Activated T-cell treated with anti-CD3 and anti-CD28 coated beads, Interleukin-2, amount 50 U/mL, for 72 hours (primary cell): ENCODE measurements at regions not wholly inside any gene's neighbourhood (a gene's known extent, or its start where the extent isn't known, plus 50 kb on each side); places are given as distances from the start of the nearest gene placed in this dataset.
"Not testable (repeated sequence)": the region's sequence is repeated elsewhere in the genome, so short reads cannot be mapped to it uniquely, and the experiment has no call there.

Source experiments
- ATAC-seq, 2 donors: fragments of 150-1000 bp; cut with Tn5 transposase; replicated peaks in 1 of 2; 2 replicates each; pipeline ENCODE4 v1.10.0; 2021; ENCODE audit warnings: moderate library complexity in 2 of 2, mild to moderate bottlenecking in 1 of 2
- DNase-seq, 2 donors: peaks; one replicate each; pipeline ENCODE4 v3.0.0; 2021 to 2022; ENCODE audit warnings: mixed read lengths in 1 of 2
- H3K27ac Mint-ChIP-seq: one replicate; pipeline ENCODE4 v1.8.0; 2022; ENCODE audit warnings: mild to moderate bottlenecking, moderate library complexity, mixed read lengths
- H3K27me3 Mint-ChIP-seq: one replicate; pipeline ENCODE4 v1.8.0; 2022; ENCODE audit warnings: low read depth, mixed read lengths
- H3K36me3 Mint-ChIP-seq, 2 donors: one replicate each; pipeline ENCODE4 v1.8.0; 2022; ENCODE audit warnings: mixed read lengths in 2 of 2, mild to moderate bottlenecking in 1 of 2; ENCODE audit not compliant: insufficient read depth in 2 of 2
- H3K4me1 Mint-ChIP-seq: one replicate; pipeline ENCODE4 v1.8.0; 2022; ENCODE audit warnings: low read depth, mixed read lengths
- H3K4me3 Mint-ChIP-seq, 2 donors: one replicate each; pipeline ENCODE4 v1.8.0; 2022; ENCODE audit warnings: mild to moderate bottlenecking in 2 of 2, mixed read lengths in 2 of 2, moderate library complexity in 2 of 2
- H3K9me3 Mint-ChIP-seq, 2 donors: one replicate each; pipeline ENCODE4 v1.8.0; 2022; ENCODE audit warnings: mixed read lengths in 2 of 2

DNA sequence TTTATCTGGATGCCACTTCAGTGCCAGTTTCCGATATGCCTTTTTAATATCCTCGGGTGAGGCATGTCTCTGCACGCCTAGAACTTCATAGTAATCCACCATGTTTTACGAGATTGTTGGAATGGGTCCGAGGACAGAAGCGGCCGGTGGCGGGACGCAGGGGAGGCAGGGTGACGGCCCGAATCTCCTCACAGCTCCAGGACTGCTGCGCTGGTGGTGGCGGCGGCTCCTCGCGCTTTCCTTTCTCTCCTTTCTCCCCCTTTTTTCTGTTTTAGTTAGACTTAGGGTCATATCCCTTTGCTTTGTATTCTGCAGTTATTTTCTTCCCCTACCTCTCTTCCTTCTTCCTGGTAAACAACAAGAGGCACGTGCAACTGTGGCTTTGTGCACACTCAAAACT, 645.8 kb downstream of the ETS1 start:
- H3K4me1 Mint-ChIP-seq: peaks cover 17% of the 10 kb centered on the region
- ATAC-seq: peak in 1 of 2 donors; percentile 44
- H3K27ac Mint-ChIP-seq, H3K4me3 Mint-ChIP-seq, H3K36me3 Mint-ChIP-seq, H3K9me3 Mint-ChIP-seq, DNase-seq: not testable (repeated sequence)
- peaks cover 39% of the 10 kb centered on the region for H3K27me3 Mint-ChIP-seq

DNA sequence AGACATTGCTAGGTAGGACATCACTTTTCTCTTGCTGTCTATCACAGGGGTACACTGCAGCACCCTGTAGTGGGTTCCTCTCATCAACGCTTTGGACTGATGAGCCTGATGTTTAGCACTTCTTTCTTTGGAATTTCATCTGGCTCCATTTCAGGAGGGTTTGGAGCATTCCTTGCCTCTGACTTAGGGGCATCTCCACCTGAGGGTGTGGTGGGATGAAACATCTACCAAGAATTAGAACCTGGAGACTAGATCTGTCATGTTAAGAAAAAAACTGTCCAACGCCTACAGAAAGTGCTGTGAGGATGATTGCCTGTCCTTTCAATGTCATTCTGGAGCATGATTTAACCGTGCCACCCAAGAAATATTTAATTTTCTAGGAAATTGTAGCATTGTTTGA, 648.4 kb downstream of the ETS1 start:
- Mint-ChIP-seq H3K4me3 (no peak overlapping the region), H3K9me3 (peaks cover 0 to 2% of the 10 kb centered on the region in 2 donors), H3K27ac (no peak overlapping the region), H3K4me1 (peaks cover 13% of the 10 kb centered on the region), H3K36me3 (peaks cover 1 to 3% of the 10 kb centered on the region in 2 donors), H3K27me3 (peaks cover 46% of the 10 kb centered on the region)
- DNase-seq (no peak), ATAC-seq (no peak)

DNA sequence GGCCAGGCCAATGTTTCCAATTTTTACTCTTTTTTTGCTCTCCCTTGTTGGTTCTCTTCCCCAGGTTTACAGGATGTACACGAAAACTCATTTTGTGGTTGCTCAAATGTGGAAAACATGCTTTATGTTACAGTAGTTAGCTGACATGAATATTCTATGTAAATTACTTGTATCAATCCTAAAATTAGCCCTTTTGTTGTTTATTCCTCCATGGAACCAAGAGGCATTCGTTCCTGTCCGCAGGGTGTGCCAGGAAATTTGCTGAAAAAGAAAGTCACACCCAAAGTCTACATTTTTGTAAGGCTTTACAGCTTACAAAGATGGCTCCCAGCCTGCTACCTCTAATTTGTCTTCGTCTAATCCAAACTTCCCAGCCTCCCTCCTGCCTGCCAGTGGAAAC, 652.3 kb downstream of the ETS1 start:
- no peak overlapping the region for H3K27ac Mint-ChIP-seq
- H3K9me3 Mint-ChIP-seq: no peaks in the 10 kb centered on the region
- no peaks in the 10 kb centered on the region for H3K4me1 Mint-ChIP-seq
- DNase-seq (no peak), ATAC-seq (no peak)
- peaks cover 20% of the 10 kb centered on the region for H3K27me3 Mint-ChIP-seq
- no peaks in the 10 kb centered on the region for H3K36me3 Mint-ChIP-seq
- no peak overlapping the region for H3K4me3 Mint-ChIP-seq

DNA sequence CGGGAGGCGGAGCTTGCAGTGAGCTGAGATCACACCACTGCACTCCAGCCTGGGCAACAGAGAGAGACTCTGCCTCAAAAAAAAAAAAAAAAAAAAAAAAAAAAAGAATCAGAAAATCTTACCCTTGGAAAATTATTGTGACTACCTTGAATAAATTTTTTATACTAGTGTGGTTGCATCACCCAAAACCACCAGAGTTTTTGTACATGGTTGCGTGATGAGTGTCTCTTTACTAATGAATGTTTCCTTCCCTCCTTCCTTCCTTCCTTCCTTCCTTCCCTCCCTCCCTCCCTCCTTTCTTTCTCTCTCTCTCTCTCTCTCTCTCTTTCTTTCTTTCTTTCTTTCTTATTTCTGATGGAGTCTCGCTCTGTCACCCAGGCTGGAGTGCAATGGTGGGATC, 653.4 kb downstream of the ETS1 start:
- H3K27me3 Mint-ChIP-seq: peaks cover 23% of the 10 kb centered on the region
- H3K4me3 Mint-ChIP-seq, H3K9me3 Mint-ChIP-seq, H3K27ac Mint-ChIP-seq, DNase-seq, ATAC-seq, H3K36me3 Mint-ChIP-seq, H3K4me1 Mint-ChIP-seq: not testable (repeated sequence)

DNA sequence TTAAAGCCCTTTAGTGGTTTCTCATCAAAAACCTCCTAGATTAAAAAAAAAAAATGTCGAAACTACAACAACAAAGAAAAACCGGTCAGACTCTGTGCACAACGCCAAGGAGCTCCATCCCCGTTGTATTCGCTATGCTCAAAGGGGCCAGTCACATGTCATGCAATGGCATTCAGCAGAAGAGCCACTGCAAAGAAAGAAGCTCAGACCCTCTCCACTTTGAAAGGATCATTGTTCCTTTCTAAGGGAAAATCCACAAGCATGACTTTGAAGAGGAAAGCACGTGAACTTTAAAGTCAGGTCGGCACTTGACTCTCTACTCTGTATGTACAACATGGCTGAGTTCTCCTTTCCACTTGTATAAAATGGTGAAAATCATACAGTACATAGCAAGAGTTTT, 655.6 kb downstream of the ETS1 start:
- H3K36me3 Mint-ChIP-seq: no peaks in the 10 kb centered on the region

DNA sequence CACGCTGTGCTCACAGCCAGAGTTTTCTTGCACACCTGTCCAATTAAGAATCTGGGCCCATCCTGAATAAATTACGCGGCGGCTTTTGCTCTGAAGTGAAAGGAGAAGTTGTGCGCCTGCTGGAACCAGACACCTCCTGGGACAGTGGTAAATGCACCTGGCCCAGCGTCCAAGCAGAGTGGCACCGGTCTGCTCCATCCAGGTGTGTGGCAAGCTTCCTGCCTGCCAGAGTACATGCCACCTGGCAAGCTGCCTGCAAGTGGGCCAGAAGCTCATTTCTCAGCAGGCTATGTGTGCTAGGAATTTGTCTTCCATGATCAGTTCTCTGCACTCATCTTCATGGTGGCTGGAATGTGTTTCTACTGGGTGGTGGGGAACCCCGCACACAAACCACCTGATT, 660.6 kb downstream of the ETS1 start:
- Mint-ChIP-seq H3K27me3 (peaks cover 35% of the 10 kb centered on the region), H3K4me1 (no peaks in the 10 kb centered on the region), H3K4me3 (no peak overlapping the region), H3K36me3 (no peaks in the 10 kb centered on the region), H3K9me3 (peaks cover 0 to 3% of the 10 kb centered on the region in 2 donors), H3K27ac (no peak overlapping the region)
- DNase-seq (no peak), ATAC-seq (no peak)

More for the DNA sequence above, 655.6 kb downstream of the ETS1 start:
- ATAC-seq (no peak), DNase-seq (no peak)
- no peak overlapping the region for H3K27ac Mint-ChIP-seq
- H3K4me3 Mint-ChIP-seq: no peak overlapping the region
- peaks cover 23% of the 10 kb centered on the region for H3K27me3 Mint-ChIP-seq
- no peaks in the 10 kb centered on the region for H3K9me3 Mint-ChIP-seq
- no peaks in the 10 kb centered on the region for H3K4me1 Mint-ChIP-seq

DNA sequence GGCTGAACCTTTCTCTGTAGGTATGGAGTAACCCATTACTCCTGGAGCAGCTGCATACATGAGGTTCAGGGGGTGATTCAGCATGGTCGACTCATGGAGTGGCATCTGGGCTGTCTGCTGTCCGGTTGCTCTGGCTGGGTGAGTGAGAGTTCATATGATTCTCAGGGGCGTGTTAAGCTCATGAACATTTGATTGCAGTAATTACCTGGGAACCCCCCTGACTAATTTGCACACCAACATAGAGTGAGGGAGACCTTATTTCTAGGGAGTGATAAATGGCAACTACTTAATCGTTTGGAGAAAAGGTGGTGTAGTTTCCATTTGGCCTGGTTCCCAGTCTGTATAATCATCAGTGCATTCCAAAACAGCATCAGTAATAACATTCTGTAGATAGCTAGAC, 661.9 kb downstream of the ETS1 start:
- Mint-ChIP-seq H3K4me1 (no peaks in the 10 kb centered on the region), H3K36me3 (peaks cover 2 to 3% of the 10 kb centered on the region in 2 donors), H3K27ac (no peak overlapping the region), H3K27me3 (peaks cover 39% of the 10 kb centered on the region), H3K9me3 (peaks cover 5 to 6% of the 10 kb centered on the region in 2 donors), H3K4me3 (no peak overlapping the region)
- no peak for DNase-seq
- ATAC-seq: no peak

DNA sequence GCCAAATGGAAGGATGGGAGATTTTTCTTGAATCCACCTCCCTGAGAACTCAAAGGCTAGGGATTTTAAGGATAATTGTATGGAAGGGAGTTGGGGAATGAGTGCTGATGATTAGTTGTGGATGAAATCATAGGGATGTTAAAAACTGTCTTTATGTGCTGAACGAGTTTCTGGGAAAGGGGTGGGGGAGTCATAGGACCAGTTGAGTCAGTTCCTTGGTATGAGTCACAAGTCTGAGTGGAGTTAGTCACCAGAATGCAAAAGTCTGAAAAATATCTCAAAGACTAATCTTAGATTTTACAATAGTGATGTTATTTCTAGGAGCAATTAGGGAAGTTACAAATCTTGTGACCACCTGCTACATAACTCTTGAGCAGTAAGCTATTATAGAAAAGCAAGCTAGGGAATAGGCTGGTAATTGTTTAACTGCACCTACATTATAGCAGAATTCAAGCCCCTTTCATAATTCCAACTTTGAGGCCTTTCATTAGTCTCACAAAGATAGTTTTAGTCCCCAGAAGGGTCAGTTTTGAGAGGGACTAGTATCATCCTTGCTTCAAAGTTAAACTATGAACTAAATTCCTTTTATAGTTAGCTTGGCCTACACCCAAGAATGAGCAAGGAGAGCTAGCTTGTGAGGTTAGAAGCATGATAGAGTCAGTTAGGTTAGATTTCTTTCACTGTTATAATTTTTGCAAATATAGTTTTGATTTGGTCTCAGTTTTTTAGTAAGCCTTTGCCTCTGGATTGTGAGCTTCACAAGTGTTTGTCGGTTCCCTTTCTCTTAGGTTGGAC, 668.0 kb downstream of the ETS1 start:
- peaks cover 47% of the 10 kb centered on the region for H3K27me3 Mint-ChIP-seq
- H3K27ac Mint-ChIP-seq: peak overlapping the region; percentile 86
- H3K4me1 Mint-ChIP-seq: peaks cover 7% of the 10 kb centered on the region
- H3K36me3 Mint-ChIP-seq: peaks cover 15 to 17% of the 10 kb centered on the region in 2 donors
- H3K9me3 Mint-ChIP-seq: peaks cover 10 to 17% of the 10 kb centered on the region in 2 donors
- H3K4me3 Mint-ChIP-seq: no peak overlapping the region
- ATAC-seq (peak; percentile 79 to 86), DNase-seq (peak; percentile 20 to 26)

DNA sequence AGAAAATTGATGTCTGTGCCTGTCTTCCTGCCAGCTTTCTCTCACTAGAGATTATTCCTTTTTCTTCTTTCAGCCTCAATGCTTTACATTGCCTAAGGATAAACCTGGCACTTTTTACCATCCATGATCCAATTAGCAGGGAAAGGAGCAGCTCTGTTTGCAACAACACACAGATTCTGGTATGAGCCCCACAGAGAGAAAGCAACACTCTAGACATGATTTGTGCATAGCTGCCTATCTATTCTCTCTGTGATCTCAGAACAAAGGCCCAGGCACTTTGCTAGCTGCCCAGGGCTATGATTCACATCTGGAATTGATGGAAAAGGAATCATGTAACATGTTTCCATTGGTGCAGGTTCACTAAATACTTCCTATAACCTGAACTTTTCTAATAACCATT, 685.0 kb downstream of the ETS1 start:
- DNase-seq: no peak
- Mint-ChIP-seq H3K36me3 (no peaks in the 10 kb centered on the region), H3K4me3 (no peak overlapping the region), H3K27me3 (peaks cover 16% of the 10 kb centered on the region), H3K9me3 (peaks cover 4% of the 10 kb centered on the region in 2 donors), H3K4me1 (no peaks in the 10 kb centered on the region), H3K27ac (no peak overlapping the region)
- no peak for ATAC-seq

DNA sequence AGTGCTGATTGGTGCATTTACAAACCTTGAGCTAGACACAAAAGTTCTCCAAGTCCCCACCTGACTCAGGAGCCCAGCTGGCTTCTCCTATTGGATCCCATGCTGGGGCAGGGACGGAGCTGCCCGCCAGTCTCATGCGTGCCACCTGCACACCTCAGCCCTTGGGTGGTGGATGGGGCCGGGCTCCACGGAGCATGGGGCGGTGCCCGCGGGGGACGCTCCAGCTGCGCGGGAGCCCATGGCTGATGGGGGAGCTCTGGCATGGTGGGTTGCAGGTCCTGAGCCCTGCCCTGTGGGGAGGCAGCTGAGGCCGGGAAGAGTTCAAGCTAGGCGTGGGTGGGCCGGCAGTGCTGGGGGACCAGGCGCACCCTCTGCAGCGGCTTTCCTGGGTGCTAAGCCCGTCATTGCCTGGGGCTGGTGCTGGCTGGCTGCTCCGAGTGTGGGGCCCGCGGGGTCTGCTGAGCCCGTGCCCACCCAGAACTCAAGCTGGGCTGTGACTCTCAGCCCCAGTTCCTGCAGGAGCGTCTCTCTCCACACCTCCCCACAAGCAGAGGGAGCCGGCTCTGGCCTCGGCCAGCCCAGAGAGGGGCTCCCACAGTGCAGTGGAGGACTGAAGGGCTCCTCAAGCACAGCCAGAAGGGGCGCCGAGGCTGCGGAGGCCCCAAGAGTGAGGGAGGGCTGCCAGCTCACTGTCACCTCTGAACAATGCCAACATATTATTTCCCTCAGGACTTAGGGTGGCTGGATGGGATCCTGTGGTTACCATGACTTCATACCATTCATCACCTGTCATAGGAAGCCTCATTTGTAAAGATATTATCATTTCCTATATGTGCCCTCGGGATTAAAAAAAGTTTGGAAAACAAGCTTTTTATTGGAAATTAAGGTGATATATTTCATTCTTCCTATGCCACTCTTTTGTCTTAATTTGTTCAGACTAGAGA, 688.7 kb downstream of the ETS1 start:
- no peak overlapping the region for H3K4me3 Mint-ChIP-seq

DNA sequence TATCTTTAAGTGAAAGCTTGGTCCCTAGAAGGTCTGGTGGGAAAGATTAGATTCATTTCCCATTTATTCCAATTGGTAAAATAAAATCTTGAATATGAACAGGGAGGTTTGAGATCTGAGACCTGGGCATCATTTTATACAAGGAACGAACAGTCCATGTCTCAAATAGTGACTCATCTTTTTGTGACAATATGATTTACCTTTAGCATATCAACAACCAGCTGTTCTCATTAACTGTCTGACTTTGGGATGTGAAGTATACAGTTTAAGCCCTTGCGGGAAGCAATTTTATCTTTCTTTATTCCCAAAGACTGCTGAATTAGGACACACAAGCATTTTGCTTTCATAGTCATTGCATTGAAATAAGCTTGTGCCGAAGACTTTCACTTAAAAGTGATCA, 691.6 kb downstream of the ETS1 start:
- Mint-ChIP-seq H3K4me3 (no peak overlapping the region), H3K9me3 (peaks cover 4% of the 10 kb centered on the region in 2 donors), H3K27ac (no peak overlapping the region), H3K36me3 (no peaks in the 10 kb centered on the region), H3K4me1 (no peaks in the 10 kb centered on the region), H3K27me3 (no peaks in the 10 kb centered on the region)
- DNase-seq (no peak), ATAC-seq (no peak)

More for the DNA sequence above, 688.7 kb downstream of the ETS1 start:
- no peaks in the 10 kb centered on the region for H3K4me1 Mint-ChIP-seq
- no peak for DNase-seq
- peaks cover 6% of the 10 kb centered on the region for H3K27me3 Mint-ChIP-seq
- peaks cover 4% of the 10 kb centered on the region in 2 donors for H3K9me3 Mint-ChIP-seq
- ATAC-seq: no peak
- H3K27ac Mint-ChIP-seq: no peak overlapping the region
- no peaks in the 10 kb centered on the region for H3K36me3 Mint-ChIP-seq

DNA sequence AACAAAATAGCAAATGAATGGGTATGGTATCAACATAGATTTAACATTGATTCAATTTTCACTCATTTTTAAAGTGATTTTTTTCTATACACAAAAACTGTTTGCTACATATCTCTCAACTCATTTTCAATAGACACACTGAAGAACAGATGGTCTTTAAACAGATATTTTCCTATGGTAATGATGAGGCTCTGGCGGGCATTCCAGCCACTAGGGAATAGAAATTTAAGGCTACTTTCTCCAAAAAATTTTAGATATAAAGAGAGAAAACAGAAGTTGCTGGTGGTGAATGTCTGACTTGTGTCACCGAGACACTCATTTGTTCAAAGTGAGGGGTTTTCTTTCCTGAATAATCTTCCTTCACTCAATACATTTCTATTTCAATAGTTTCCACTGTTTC, 693.0 kb downstream of the ETS1 start:
- Mint-ChIP-seq H3K4me3 (no peak overlapping the region), H3K27me3 (no peaks in the 10 kb centered on the region), H3K27ac (no peak overlapping the region), H3K9me3 (peaks cover 3 to 4% of the 10 kb centered on the region in 2 donors), H3K36me3 (no peaks in the 10 kb centered on the region), H3K4me1 (no peaks in the 10 kb centered on the region)
- ATAC-seq: no peak
- DNase-seq: no peak

DNA sequence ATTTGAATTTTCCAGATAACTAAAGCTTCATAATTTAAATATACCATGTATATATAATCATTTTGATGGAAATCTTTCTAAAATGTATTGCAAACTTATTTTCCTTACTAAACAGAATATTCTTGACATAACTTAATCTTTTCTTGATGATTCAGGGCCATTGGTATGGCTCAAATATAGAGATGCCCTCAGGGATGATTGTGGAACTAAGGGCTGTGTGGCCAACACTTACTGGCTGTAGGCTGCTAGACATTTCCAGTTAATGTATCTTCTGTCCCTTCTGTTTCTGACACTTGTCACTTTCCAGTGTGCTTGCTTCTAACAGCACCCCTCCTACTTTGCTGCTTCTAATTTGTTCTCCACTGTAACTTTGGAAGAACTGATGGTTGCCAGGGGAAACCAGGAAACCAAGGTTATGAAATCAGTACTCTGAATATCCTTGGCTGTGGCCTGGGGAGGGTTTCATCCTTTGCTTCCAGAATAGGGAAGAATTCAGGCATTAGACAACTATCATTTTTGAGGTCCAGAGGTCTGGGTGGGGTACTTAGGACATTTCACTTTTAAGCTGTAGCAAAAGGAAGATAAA, 697.2 kb downstream of the ETS1 start:
- Mint-ChIP-seq H3K27me3 (no peaks in the 10 kb centered on the region), H3K4me3 (no peak overlapping the region), H3K36me3 (peaks cover 3% of the 10 kb centered on the region in 2 donors), H3K27ac (no peak overlapping the region), H3K4me1 (no peaks in the 10 kb centered on the region), H3K9me3 (peaks cover 6 to 7% of the 10 kb centered on the region in 2 donors)
- no peak for ATAC-seq
- DNase-seq: no peak
